ENCODE measurements at regions not wholly inside any gene's neighbourhood (a gene's known extent, or its start where the extent isn't known, plus 50 kb on each side); places are given as distances from the start of the nearest gene placed in this dataset.

DNA sequence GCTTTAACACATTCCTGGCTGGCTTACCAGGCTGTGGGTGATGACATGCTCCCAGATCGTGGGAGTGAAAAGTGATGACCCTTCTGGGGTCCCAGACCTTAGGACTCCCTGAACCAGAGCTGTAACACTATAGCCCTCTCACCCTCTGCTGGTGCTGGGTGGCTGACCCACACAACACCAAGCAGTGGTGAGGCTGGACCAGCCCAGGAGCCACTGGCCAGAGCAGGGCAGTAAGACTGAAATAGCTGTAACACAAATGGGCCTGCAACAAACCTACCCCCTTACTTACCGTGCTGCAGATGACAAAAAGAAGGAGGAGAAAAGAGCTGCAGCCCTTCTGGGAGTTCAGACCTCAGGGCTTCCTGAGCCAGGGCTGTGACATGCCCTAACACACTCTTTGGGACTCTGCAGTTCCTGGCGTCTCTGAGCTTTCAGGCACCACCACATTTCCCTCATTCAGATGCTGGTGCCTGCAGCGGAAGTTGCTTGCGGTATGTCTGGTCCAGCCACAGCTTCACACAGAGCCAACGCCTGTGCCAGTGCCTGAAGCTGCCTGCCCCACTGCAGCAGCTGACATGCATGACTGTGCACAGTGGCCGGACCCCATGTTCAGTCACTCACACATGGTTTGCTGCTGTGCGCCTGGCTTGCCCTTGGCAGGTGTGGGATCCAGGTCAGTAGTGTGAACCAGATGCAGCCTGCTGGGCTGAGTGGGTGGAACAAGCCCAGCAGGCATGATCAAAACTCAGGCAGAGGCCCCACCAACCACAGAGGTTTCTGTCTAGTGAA, 1247.4 kb downstream of the EFNA5 start:
- no peak overlapping the region for H3K27ac ChIP-seq
- no peak for TF ChIP-seq ZFX (IDR thresholded peaks at IDR 0.05)
- TF ChIP-seq, protein P1, sequence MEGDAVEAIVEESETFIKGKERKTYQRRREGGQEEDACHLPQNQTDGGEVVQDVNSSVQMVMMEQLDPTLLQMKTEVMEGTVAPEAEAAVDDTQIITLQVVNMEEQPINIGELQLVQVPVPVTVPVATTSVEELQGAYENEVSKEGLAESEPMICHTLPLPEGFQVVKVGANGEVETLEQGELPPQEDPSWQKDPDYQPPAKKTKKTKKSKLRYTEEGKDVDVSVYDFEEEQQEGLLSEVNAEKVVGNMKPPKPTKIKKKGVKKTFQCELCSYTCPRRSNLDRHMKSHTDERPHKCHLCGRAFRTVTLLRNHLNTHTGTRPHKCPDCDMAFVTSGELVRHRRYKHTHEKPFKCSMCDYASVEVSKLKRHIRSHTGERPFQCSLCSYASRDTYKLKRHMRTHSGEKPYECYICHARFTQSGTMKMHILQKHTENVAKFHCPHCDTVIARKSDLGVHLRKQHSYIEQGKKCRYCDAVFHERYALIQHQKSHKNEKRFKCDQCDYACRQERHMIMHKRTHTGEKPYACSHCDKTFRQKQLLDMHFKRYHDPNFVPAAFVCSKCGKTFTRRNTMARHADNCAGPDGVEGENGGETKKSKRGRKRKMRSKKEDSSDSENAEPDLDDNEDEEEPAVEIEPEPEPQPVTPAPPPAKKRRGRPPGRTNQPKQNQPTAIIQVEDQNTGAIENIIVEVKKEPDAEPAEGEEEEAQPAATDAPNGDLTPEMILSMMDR (conservative IDR thresholded peaks at IDR 0.05) = no peak

DNA sequence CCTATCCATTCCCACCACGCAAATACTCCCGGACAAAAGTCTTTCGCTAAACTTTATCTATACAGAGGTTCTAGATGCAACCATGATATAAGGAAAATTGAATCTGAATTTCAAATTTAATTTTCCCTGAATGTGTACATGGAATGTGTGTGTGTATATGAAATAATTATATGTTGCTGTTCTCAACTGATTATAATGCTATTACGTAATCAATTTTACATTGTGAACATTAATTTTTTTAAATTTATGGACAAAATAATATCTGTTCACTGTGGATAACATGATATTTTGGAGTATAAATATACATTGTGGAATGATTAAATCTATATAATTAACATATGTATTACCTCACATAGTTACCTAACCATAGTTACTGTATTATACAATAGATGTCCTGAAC, 1250.6 kb downstream of the EFNA5 start:
- TF ChIP-seq ZFX (IDR thresholded peaks at IDR 0.05) = no peak
- TF ChIP-seq, protein P1 (conservative IDR thresholded peaks at IDR 0.05) = no peak

DNA sequence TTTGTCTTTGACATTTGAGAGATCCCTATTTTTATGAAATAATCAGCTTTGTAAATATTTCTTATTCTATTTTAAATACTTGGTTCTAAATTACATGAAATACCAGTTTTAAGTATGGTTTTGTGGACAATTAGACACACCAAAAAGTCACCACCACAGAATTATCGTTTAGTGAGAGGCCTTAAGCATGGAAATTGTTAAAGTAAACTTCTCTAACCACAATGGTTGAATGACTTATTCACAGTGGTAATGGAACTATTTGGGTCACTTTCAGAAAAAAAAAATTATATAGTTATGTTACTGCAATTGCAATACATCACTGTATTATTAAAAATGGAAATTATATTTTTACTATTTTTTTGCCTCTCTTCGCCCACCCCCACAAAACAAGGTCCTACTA, 1252.5 kb downstream of the EFNA5 start:
- H3K27ac ChIP-seq = no peak overlapping the region
- no peak for TF ChIP-seq ZFX (IDR thresholded peaks at IDR 0.05)
- TF ChIP-seq, protein P1 (conservative IDR thresholded peaks at IDR 0.05) = no peak

More for the DNA sequence above, 1250.6 kb downstream of the EFNA5 start:
- H3K27ac ChIP-seq = no peak overlapping the region

DNA sequence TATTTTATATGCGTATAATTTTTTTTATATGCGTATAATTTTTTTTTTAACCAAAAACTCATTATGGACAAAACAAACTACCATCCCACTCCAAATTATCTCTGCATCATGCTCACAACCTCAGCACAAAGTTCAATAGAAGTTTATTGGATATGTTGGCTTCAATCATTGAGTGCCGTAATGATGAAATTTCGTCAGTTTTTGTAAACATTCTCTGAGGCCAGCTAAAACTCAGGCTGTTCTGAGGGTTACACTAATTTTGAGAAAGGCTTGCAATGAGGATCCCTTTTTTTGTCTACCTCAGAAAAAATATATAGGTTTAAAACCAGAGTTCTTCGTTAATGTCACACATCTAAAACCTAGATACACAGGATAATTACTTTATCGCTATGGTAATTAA, 1253.2 kb downstream of the EFNA5 start:
- H3K27ac ChIP-seq = no peak overlapping the region
- TF ChIP-seq ZFX (IDR thresholded peaks at IDR 0.05) = no peak
- TF ChIP-seq, protein P1 (conservative IDR thresholded peaks at IDR 0.05) = no peak

DNA sequence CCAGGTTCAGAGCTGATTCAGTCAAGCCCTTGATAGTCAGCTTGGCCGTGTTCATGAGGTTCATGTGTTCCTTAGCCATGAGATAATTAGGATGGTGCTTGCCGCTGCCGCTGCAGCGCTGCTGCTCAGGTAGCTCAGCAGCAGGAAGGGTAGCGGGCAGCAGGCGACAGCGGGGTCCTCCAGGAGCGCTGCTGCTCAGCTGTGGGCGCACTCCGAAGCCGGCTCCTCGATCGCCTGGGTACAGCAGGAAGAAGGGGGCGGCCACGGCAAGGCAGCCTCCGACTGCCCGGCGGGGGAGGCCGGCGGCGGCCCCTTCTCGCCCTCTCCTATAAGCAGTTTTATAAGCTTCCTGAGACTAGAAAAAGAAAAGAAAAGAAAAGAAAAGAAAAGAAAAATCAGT, 1253.6 kb downstream of the EFNA5 start:
- H3K27ac ChIP-seq = no peak overlapping the region
- TF ChIP-seq, protein P1 (conservative IDR thresholded peaks at IDR 0.05) = no peak
- no peak for TF ChIP-seq ZFX (IDR thresholded peaks at IDR 0.05)

DNA sequence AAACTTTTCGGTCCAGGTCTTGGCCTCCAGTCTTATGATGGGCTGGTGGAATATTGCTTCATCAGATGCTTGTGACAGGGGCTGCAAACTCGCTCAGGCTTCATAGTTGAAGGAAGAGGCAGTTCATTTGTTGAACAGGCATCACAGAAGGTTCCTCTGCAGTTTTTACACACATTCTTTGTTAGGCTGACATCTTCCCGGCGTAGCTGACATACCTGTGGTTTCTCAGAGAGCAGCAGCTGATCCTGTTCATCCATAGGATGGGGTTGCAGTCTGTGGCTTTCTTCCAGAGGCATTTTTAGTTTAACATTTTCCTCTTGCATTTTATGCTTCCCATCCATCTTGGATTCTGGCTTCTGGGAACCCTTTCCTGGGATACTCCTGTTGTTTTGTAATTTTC, 1255.2 kb downstream of the EFNA5 start:
- TF ChIP-seq, protein P1 (conservative IDR thresholded peaks at IDR 0.05) = no peak
- TF ChIP-seq ZFX (IDR thresholded peaks at IDR 0.05) = no peak
- no peak overlapping the region for H3K27ac ChIP-seq

DNA sequence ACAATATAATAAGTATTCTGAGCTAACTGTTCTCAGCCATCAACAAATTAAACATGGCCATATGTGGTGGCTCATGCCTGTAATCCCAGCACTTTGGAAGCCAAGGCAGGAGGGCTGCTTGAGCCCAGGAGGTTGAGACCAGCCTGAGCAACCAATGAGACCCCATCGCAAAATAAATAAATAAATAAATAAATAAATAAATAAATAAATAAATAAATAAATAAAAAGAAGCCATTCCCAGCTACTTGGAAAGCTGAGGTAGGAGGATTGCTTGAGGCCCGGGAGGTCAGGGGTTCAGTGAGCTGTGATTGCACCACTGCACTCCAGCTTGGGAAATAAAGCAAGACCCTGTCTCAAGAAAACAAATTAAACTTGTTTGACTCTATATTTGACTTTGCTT, 1256.4 kb downstream of the EFNA5 start:
- TF ChIP-seq, protein P1 (conservative IDR thresholded peaks at IDR 0.05) = no peak
- no peak for TF ChIP-seq ZFX (IDR thresholded peaks at IDR 0.05)

More for the DNA sequence above, 1256.4 kb downstream of the EFNA5 start:
- no peak overlapping the region for H3K27ac ChIP-seq
